GM12878 (cell line): ENCODE measurements at regions not wholly inside any gene's neighbourhood (a gene's known extent, or its start where the extent isn't known, plus 50 kb on each side); places are given as distances from the start of the nearest gene placed in this dataset.

Experiments
- ATAC-seq: fragments of 200-7000 bp; cut with Tn5 transposase; 3 replicates; pipeline ENCODE4 v1.9.1; 2020; ENCODE audit warnings: mild to moderate bottlenecking, moderate library complexity
- BruUV-seq: library from RNA; stranded (reverse); fragments of 400-500 nt; replicated peaks from 2 replicates; lab custom pipeline; 2021; lab: Mats Ljungman, UMichigan
- CTCF ChIA-PET: fragments of 300-600 bp; sonication (Branson Sonifier 250); formaldehyde crosslinking; extraction: SDS; loops from one replicate; lab custom pipeline; 2021; ENCODE audit warnings: inconsistent platforms; lab: Yijun Ruan, JAX
- POLR2A ChIA-PET: fragments of 350-600 bp; formaldehyde crosslinking; extraction: SDS; loops from one replicate; lab custom pipeline; 2021; ENCODE audit warnings: inconsistent platforms; lab: Charles Lee
- RAD21 ChIA-PET: fragments of 300-600 bp; sonication (Branson Sonifier 250); formaldehyde crosslinking; loops from one replicate; lab custom pipeline; 2023; ENCODE audit warnings: antibody characterized with exemption; ENCODE audit not compliant: unreplicated experiment; lab: Charles Lee
- SMC1A ChIA-PET: fragments of 300-600 bp; sonication (Branson Sonifier 250); formaldehyde crosslinking; loops from one replicate; lab custom pipeline; 2023; ENCODE audit not compliant: unreplicated experiment, uncharacterized antibody; lab: Charles Lee
- DNase-seq: peaks from one replicate; pipeline ENCODE4 v3.0.0-alpha.2; 2011; ENCODE audit warnings: low read depth, low spot score
- FAIRE-seq: peaks from 3 replicates; lab custom pipeline; 2011; peaks lifted over from hg19 to GRCh38; lab: Jason Lieb, UNC
- H2AFZ ChIP-seq: 2 replicates; pipeline ENCODE4 v1.6.0; 2011; ENCODE audit warnings: low read depth, low read length, control low read depth; ENCODE audit not compliant: control insufficient read depth
- H3K27ac ChIP-seq: 2 replicates; pipeline ENCODE4 v1.5.1; 2011; ENCODE audit warnings: control low read depth; ENCODE audit not compliant: control insufficient read depth, insufficient read depth
- H3K27me3 ChIP-seq, 2 experiments: replicated peaks in 1 of 2; 2 replicates each; pipeline versions ENCODE4 v1.6.0 to v1.6.1; 2011; ENCODE audit warnings: low read length in 1 of 2; ENCODE audit not compliant: control insufficient read depth in 2 of 2, insufficient read depth in 2 of 2
- H3K36me3 ChIP-seq, 2 experiments: 2 replicates each; pipeline ENCODE4 v1.5.1; 2011; ENCODE audit warnings: low read length in 1 of 2; ENCODE audit not compliant: control insufficient read depth in 2 of 2, insufficient read depth in 2 of 2
- H3K4me1 ChIP-seq: 2 replicates; pipeline ENCODE4 v1.6.1; 2011; ENCODE audit warnings: mild to moderate bottlenecking, low read length, moderate library complexity, mixed read lengths; ENCODE audit not compliant: control insufficient read depth, insufficient read depth
- H3K4me2 ChIP-seq: 2 replicates; pipeline ENCODE4 v1.6.0; 2011; ENCODE audit warnings: control low read depth; ENCODE audit not compliant: control insufficient read depth, insufficient read depth
- H3K4me3 ChIP-seq: fragments of 200-600 bp; sonication (generic); 2 replicates; pipeline ENCODE4 v1.5.1; 2016
- H3K79me2 ChIP-seq: 2 replicates; pipeline ENCODE4 v1.6.0; 2011; ENCODE audit warnings: low read length; ENCODE audit not compliant: control insufficient read depth, insufficient read depth
- H3K9ac ChIP-seq: 2 replicates; pipeline ENCODE4 v1.8.0; 2011; ENCODE audit warnings: low read length, control low read depth, mixed read lengths; ENCODE audit not compliant: control insufficient read depth, insufficient read depth
- H3K9me3 ChIP-seq: replicated peaks from 3 replicates; pipeline ENCODE4 v1.5.1; 2011; ENCODE audit warnings: mild to moderate bottlenecking, low read length; ENCODE audit not compliant: control insufficient read depth, insufficient read depth
- H4K20me1 ChIP-seq: 2 replicates; pipeline ENCODE4 v1.6.0; 2011; ENCODE audit not compliant: control insufficient read depth, insufficient read depth
- ATF2 ChIP-seq: IDR thresholded peaks from 2 replicates; pipeline ENCODE4 v1.6.1; 2012; ENCODE audit warnings: low read length, inconsistent platforms
- BCL11A ChIP-seq: IDR thresholded peaks from 2 replicates; pipeline ENCODE4 v1.6.1; 2011; ENCODE audit warnings: low read depth, low read length
- BMI1 ChIP-seq: fragments of 450-650 bp; IDR thresholded peaks from 2 replicates; pipeline ENCODE4 v1.6.1; 2016; ENCODE audit warnings: mild to moderate bottlenecking, moderate library complexity, borderline replicate concordance
- FOS ChIP-seq: IDR thresholded peaks from 3 replicates; pipeline ENCODE4 v1.6.1; 2011; ENCODE audit warnings: borderline replicate concordance; ENCODE audit not compliant: insufficient read length; ENCODE audit errors: extremely low read depth
- IKZF1 ChIP-seq: fragments of 450-650 bp; conservative IDR thresholded peaks from 2 replicates; pipeline ENCODE4 v1.6.1; 2017; ENCODE audit warnings: antibody characterized with exemption, mild to moderate bottlenecking
- NFYB ChIP-seq: IDR thresholded peaks from 2 replicates; pipeline ENCODE4 v1.6.1; 2011; ENCODE audit warnings: low read depth, mild to moderate bottlenecking, low read length, improper control_type of control experiment, moderate library complexity; ENCODE audit not compliant: insufficient read depth
- NRF1 ChIP-seq: conservative IDR thresholded peaks from 2 replicates; pipeline ENCODE4 v1.6.1; 2011; ENCODE audit warnings: mild to moderate bottlenecking, low read depth, low read length, improper control_type of control experiment
- PKNOX1 ChIP-seq: fragments of 450-650 bp; IDR thresholded peaks from 2 replicates; pipeline ENCODE4 v1.6.1; 2016; ENCODE audit warnings: mild to moderate bottlenecking
- POLR2A ChIP-seq: IDR thresholded peaks from 2 replicates; pipeline ENCODE4 v1.6.1; 2011; ENCODE audit warnings: low read depth, mild to moderate bottlenecking, low read length
- SMAD5 ChIP-seq: IDR thresholded peaks from 2 replicates; pipeline ENCODE4 v1.6.1; 2016; ENCODE audit warnings: antibody characterized with exemption, low read depth
- SRF ChIP-seq, 2 experiments: IDR thresholded peaks; 2 replicates each; pipeline ENCODE4 v1.6.1; 2011; ENCODE audit warnings: low read depth in 2 of 2, low read length in 2 of 2, mild to moderate bottlenecking in 1 of 2, moderate library complexity in 1 of 2
- TCF7 ChIP-seq: IDR thresholded peaks from 2 replicates; pipeline ENCODE4 v1.6.1; 2014; ENCODE audit warnings: antibody characterized with exemption, borderline replicate concordance
- ZBTB11 ChIP-seq: fragments of 450-650 bp; formaldehyde crosslinking; IDR thresholded peaks from 2 replicates; pipeline ENCODE4 v1.5.0; 2022; ENCODE audit warnings: mild to moderate bottlenecking, missing genetic modification characterization
- ZNF207 ChIP-seq: fragments of 450-650 bp; IDR thresholded peaks from 2 replicates; pipeline ENCODE4 v1.6.1; 2014; ENCODE audit warnings: antibody characterized with exemption, mild to moderate bottlenecking, borderline replicate concordance
- ZNF217 ChIP-seq: fragments of 450-650 bp; IDR thresholded peaks from 2 replicates; pipeline ENCODE4 v1.6.1; 2017; ENCODE audit warnings: antibody characterized with exemption, mild to moderate bottlenecking
- WGBS: methylation state at CpG from one replicate; pipeline ENCODE4 v1.1.6; 2016; ENCODE audit warnings: low lambda C conversion rate; ENCODE audit not compliant: insufficient replicate concordance, insufficient coverage; ENCODE audit errors: missing lambda C conversion rate; 5-methylcytosine and 5-hydroxymethylcytosine counted together
- in situ Hi-C: fragments of 300-500 bp; cut with MboI; formaldehyde crosslinking; loops from 9 replicates; pipeline ENCODE4 v1.14.3; 2018; ENCODE audit warnings: mixed read lengths
- intact Hi-C: fragments of 100-400 bp; cut with micrococcal nuclease; formaldehyde crosslinking; loops from one replicate; pipeline ENCODE4 v1.14.2; 2022; ENCODE audit not compliant: unreplicated experiment
- TF ChIP-seq, protein P1 (sequence below): fragments of 450-650 bp; IDR thresholded peaks from 2 replicates; pipeline ENCODE4 v1.6.1; 2017; ENCODE audit warnings: low read depth, mild to moderate bottlenecking, moderate library complexity

- no peak for TF ChIP-seq ZBTB11
- no peak for TF ChIP-seq ZNF207
- no peak for TF ChIP-seq IKZF1
- no peak for TF ChIP-seq NFYB
- no peak for TF ChIP-seq ATF2
- TF ChIP-seq PKNOX1: no peak
- TF ChIP-seq TCF7: no peak
Measured at GRCh38 chr1:18546026-18546425, 65.3 kb downstream of the KLHDC7A start (continued).

GRCh38 chr1:18547460-18547859, 66.7 kb downstream of the KLHDC7A start:
- Histone ChIP-seq H3K27me3 (peaks cover 0 to 5% of the 10 kb centered on the region in 2 experiments; a peak in 3 of 4 replicates), H3K9me3 (no peaks in the 10 kb centered on the region), H4K20me1 (no peaks in the 10 kb centered on the region), H3K36me3 (no peaks in the 10 kb centered on the region), H3K9ac (no peak overlapping the region), H3K4me2 (no peak overlapping the region), H2AFZ (no peak overlapping the region), H3K4me3 (no peak overlapping the region), H3K27ac (no peak overlapping the region), H3K4me1 (no peaks in the 10 kb centered on the region), H3K79me2 (no peaks in the 10 kb centered on the region)
- ChIA-PET POLR2A (no interaction called here), CTCF (no interaction called here), SMC1A (no interaction called here), RAD21 (no interaction called here)
- FAIRE-seq (no peak), DNase-seq (no peak), ATAC-seq (no peak)
- in situ Hi-C loops (no loop called here), intact Hi-C loops (no loop called here)
- no TSS peak for BruUV-seq
- 0% methylated on average over 4 of the region's 4 CpGs for WGBS
- TF ChIP-seq BCL11A (no peak), SMAD5 (no peak), SRF (IDR thresholded peaks at IDR 0.05; ENCODE audit: low read depth in 2 of 2, low read length in 2 of 2) (no peak), POLR2A (no peak), BMI1 (no peak), ZNF217 (no peak), NRF1 (no peak), FOS (no peak)
- TF ChIP-seq, protein P1, sequence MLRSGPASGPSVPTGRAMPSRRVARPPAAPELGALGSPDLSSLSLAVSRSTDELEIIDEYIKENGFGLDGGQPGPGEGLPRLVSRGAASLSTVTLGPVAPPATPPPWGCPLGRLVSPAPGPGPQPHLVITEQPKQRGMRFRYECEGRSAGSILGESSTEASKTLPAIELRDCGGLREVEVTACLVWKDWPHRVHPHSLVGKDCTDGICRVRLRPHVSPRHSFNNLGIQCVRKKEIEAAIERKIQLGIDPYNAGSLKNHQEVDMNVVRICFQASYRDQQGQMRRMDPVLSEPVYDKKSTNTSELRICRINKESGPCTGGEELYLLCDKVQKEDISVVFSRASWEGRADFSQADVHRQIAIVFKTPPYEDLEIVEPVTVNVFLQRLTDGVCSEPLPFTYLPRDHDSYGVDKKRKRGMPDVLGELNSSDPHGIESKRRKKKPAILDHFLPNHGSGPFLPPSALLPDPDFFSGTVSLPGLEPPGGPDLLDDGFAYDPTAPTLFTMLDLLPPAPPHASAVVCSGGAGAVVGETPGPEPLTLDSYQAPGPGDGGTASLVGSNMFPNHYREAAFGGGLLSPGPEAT: no peak
